K562 (cell line): ENCODE measurements at regions not wholly inside any gene's neighbourhood (a gene's known extent, or its start where the extent isn't known, plus 50 kb on each side); places are given as distances from the start of the nearest gene placed in this dataset.

Experiments
- ATAC-seq: fragments of 200-7000 bp; cut with Tn5 transposase; 3 replicates; pipeline ENCODE4 v1.9.1; 2020; ENCODE audit warnings: moderate library complexity
- BruUV-seq: library from RNA; stranded (reverse); fragments of 400-500 nt; replicated peaks from 2 replicates; lab custom pipeline; 2021; lab: Mats Ljungman, UMichigan
- CTCF ChIA-PET: fragments of 300-600 bp; formaldehyde crosslinking; extraction: SDS; loops from one replicate; lab custom pipeline; 2021; ENCODE audit warnings: low intra/inter-chr PET ratio; lab: Yijun Ruan, JAX
- POLR2A ChIA-PET: fragments of 300-600, 350-650 bp; sonication (Branson Sonifier 250); formaldehyde crosslinking; extraction: SDS; loops from one replicate; lab custom pipeline; 2021; ENCODE audit warnings: antibody characterized with exemption, inconsistent platforms; lab: Yijun Ruan, JAX
- DNase-seq, 4 experiments: peaks; one replicate each; pipeline versions ENCODE4 v3.0.0 to v3.0.0-alpha.2; 2011 to 2018; ENCODE audit warnings: low spot score in 3 of 4, mixed read lengths in 3 of 4; ENCODE audit errors: extremely low read depth in 1 of 4
- FAIRE-seq: peaks from 2 replicates; lab custom pipeline; 2011; peaks lifted over from hg19 to GRCh38; lab: Jason Lieb, UNC
- H2AFZ ChIP-seq: 2 replicates; pipeline ENCODE4 v1.6.0; 2011; ENCODE audit warnings: low read depth, low read length, control low read depth, inconsistent platforms
- H3K27ac ChIP-seq: fragments of 200-600 bp; 3 replicates; pipeline ENCODE4 v1.8.0; 2011; ENCODE audit warnings: low read depth, mild to moderate bottlenecking, control low read depth, inconsistent platforms, low read length, moderate library complexity, mixed read lengths; ENCODE audit errors: extremely low read depth
- H3K27me3 ChIP-seq, 2 experiments: fragments of 300-600 bp in 1 of 2; 2 replicates in 1 of 2; 3 replicates in 1 of 2; pipeline versions ENCODE4 v1.6.0 to v1.8.0; 2011; ENCODE audit warnings: inconsistent platforms in 2 of 2, low read length in 2 of 2, mild to moderate bottlenecking in 1 of 2, mixed read lengths in 1 of 2, moderate library complexity in 1 of 2; ENCODE audit not compliant: control insufficient read depth in 2 of 2, insufficient read depth in 2 of 2
- H3K36me3 ChIP-seq: fragments of 300-600 bp; 3 replicates; pipeline ENCODE4 v1.8.0; 2011; ENCODE audit warnings: mild to moderate bottlenecking, low read length, inconsistent platforms; ENCODE audit not compliant: control insufficient read depth, insufficient read depth
- H3K4me1 ChIP-seq, 2 experiments: fragments of 200-600 bp in 1 of 2; replicated peaks in 1 of 2; 2 replicates in 1 of 2; 3 replicates in 1 of 2; pipeline versions ENCODE4 v1.5.1 to v1.8.0; 2011; ENCODE audit warnings: inconsistent platforms in 2 of 2, low read length in 2 of 2, mild to moderate bottlenecking in 1 of 2, mixed read lengths in 1 of 2, moderate library complexity in 1 of 2; ENCODE audit not compliant: control insufficient read depth in 2 of 2, insufficient read depth in 2 of 2
- H3K4me2 ChIP-seq: 2 replicates; pipeline ENCODE4 v1.6.1; 2011; ENCODE audit warnings: low read length, control low read depth, inconsistent platforms, mixed read lengths; ENCODE audit not compliant: insufficient read depth
- H3K4me3 ChIP-seq: fragments of 200-600 bp; sonication (generic), shearing (Covaris generic); 2 replicates; pipeline ENCODE4 v1.5.1; 2016; ENCODE audit warnings: control low read depth, inconsistent platforms
- H3K79me2 ChIP-seq: fragments of 200-600 bp; 3 replicates; pipeline ENCODE4 v1.8.0; 2011; ENCODE audit warnings: low read length, inconsistent platforms; ENCODE audit not compliant: control insufficient read depth, insufficient read depth
- H3K9ac ChIP-seq, 2 experiments: 2 replicates each; pipeline versions ENCODE4 v1.6.0 to v1.6.1; 2011; ENCODE audit warnings: low read depth in 2 of 2, low read length in 2 of 2, control low read depth in 1 of 2, inconsistent platforms in 1 of 2, mild to moderate bottlenecking in 1 of 2, mixed read lengths in 1 of 2; ENCODE audit not compliant: insufficient read depth in 1 of 2
- H3K9me1 ChIP-seq: one replicate; pipeline ENCODE4 v1.6.0; 2011; ENCODE audit warnings: inconsistent platforms, mild to moderate bottlenecking, low read length, moderate library complexity; ENCODE audit not compliant: control insufficient read depth, insufficient read depth
- H3K9me3 ChIP-seq: replicated peaks from 2 replicates; pipeline ENCODE4 v1.5.1; 2011; ENCODE audit warnings: low read depth, low read length, inconsistent platforms; ENCODE audit not compliant: control insufficient read depth, insufficient read depth
- H4K20me1 ChIP-seq: replicated peaks from 2 replicates; pipeline ENCODE4 v1.6.1; 2011; ENCODE audit warnings: low read length, inconsistent platforms, mixed read lengths; ENCODE audit not compliant: control insufficient read depth, insufficient read depth
- BRD9 ChIP-seq: fragments of 450-650 bp; IDR thresholded peaks from 2 replicates; pipeline ENCODE4 v1.6.1; 2018; ENCODE audit warnings: low read depth; ENCODE audit not compliant: partially characterized antibody
- LEF1 ChIP-seq: fragments of 450-650 bp; IDR thresholded peaks from 2 replicates; pipeline ENCODE4 v1.6.1; 2016; ENCODE audit warnings: mild to moderate bottlenecking
- NR1H2 ChIP-seq: sonication (generic); formaldehyde crosslinking; IDR thresholded peaks from 2 replicates; pipeline ENCODE4 v1.4.0; 2020; ENCODE audit warnings: mild to moderate bottlenecking, missing genetic modification reagents
- WGBS: fragments of 100-300 bp; shearing (Covaris generic); methylation state at CpG from one replicate; pipeline ENCODE4 v1.1.6; 2016; ENCODE audit warnings: low coverage, mixed read lengths; ENCODE audit not compliant: insufficient coverage; ENCODE audit errors: missing lambda C conversion rate; 5-methylcytosine and 5-hydroxymethylcytosine counted together
- in situ Hi-C: fragments of 300-500 bp; cut with MboI; formaldehyde crosslinking; loops from 4 replicates; pipeline ENCODE4 v1.15.0; 2018; ENCODE audit warnings: inconsistent platforms, mixed read lengths
- intact Hi-C: fragments of 100-400 bp; cut with micrococcal nuclease; formaldehyde crosslinking; loops from 2 replicates; pipeline ENCODE4 v1.14.2; 2022
- TF ChIP-seq, protein P1 (sequence below), 2 experiments: IDR thresholded peaks in 1 of 2; conservative IDR thresholded peaks in 1 of 2; 2 replicates each; pipeline ENCODE4 v1.6.1; 2016; ENCODE audit warnings: low read depth in 2 of 2, mild to moderate bottlenecking in 1 of 2, missing compliant biosample characterization in 1 of 2, missing genetic modification characterization in 1 of 2, moderate library complexity in 1 of 2

DNA sequence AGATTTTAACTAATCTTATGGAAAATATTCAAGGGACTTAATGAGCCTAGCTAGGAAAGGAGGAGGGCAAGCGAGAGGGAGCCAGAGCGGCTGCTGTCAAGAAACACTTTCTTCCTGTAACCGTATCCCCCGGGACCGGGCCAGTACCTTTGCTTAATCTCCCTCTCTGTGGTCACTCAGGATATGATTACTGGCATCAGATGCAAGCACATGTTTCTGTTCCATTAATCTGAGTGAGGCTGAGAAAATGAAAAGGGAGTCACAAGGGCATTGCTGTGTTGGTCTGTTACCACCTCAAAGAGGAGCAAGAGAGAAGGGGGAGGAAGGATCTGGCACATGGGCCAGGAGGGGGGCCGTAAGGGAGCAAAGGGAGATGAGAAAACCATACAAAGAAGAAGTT lies 356.7 kb upstream of the GATB start:
- H3K9ac ChIP-seq = no peak overlapping the region
- intact Hi-C loops (no loop called here), in situ Hi-C loops (no loop called here)
- H3K4me3 ChIP-seq = no peak overlapping the region
- no peak for ATAC-seq
- peaks cover 12 to 39% of the 10 kb centered on the region in 2 experiments; a peak in 4 of 5 replicates for H3K27me3 ChIP-seq
- H3K9me3 ChIP-seq = no peaks in the 10 kb centered on the region
- WGBS = 0% methylated on average over 5 of the region's 6 CpGs
- BruUV-seq = no TSS peak
- POLR2A ChIA-PET = no interaction called here
- TF ChIP-seq, protein P1, sequence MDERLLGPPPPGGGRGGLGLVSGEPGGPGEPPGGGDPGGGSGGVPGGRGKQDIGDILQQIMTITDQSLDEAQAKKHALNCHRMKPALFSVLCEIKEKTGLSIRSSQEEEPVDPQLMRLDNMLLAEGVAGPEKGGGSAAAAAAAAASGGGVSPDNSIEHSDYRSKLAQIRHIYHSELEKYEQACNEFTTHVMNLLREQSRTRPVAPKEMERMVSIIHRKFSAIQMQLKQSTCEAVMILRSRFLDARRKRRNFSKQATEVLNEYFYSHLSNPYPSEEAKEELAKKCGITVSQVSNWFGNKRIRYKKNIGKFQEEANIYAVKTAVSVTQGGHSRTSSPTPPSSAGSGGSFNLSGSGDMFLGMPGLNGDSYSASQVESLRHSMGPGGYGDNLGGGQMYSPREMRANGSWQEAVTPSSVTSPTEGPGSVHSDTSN (CRISPR knock-in tag; IDR thresholded peaks at IDR 0.05; ENCODE audit: low read depth) = no peak
- TF ChIP-seq, protein P1 (tag; conservative IDR thresholded peaks at IDR 0.05; ENCODE audit: low read depth) = no peak
- no peak for TF ChIP-seq LEF1
- TF ChIP-seq BRD9 = no peak
- no peak for TF ChIP-seq NR1H2 (CRISPR knock-in tag)
- no peaks in the 10 kb centered on the region for H3K4me1 ChIP-seq
- no peak overlapping the region for H2AFZ ChIP-seq
- CTCF ChIA-PET = no interaction called here
- FAIRE-seq = no peak
- H4K20me1 ChIP-seq = no peaks in the 10 kb centered on the region
- no peak overlapping the region for H3K27ac ChIP-seq
- no peak overlapping the region for H3K4me2 ChIP-seq
- no peaks in the 10 kb centered on the region for H3K79me2 ChIP-seq
- DNase-seq = no peak
- H3K36me3 ChIP-seq = no peaks in the 10 kb centered on the region
- H3K9me1 ChIP-seq = no peaks in the 10 kb centered on the region
